Muscle of arm (tissue), 1 donor: ENCODE measurements at regions not wholly inside any gene's neighbourhood (a gene's known extent, or its start where the extent isn't known, plus 50 kb on each side); places are given as distances from the start of the nearest gene placed in this dataset.

Experiments used
- DNase-seq: peaks from one replicate; pipeline ENCODE4 v3.0.0-alpha.2; 2013

- no peak for DNase-seq
Observed at GRCh38 chr6:77979204-77979603, 326.4 kb downstream of the MEI4 start.

GRCh38 chr6:77986380-77987034 is 333.7 kb downstream of the MEI4 start:
- DNase-seq, result no peak

GRCh38 chr6:77987035-77987384 is 334.2 kb downstream of the MEI4 start:
- no peak for DNase-seq

- no peak for DNase-seq
Observed at GRCh38 chr6:78010130-78010529, 357.3 kb downstream of the MEI4 start.

GRCh38 chr6:78020586-78020985 is 367.7 kb downstream of the MEI4 start:
- no peak for DNase-seq

GRCh38 chr6:78025502-78025901 is 372.7 kb downstream of the MEI4 start:
- no peak for DNase-seq

GRCh38 chr6:78031228-78031627 is 378.4 kb downstream of the MEI4 start:
- DNase-seq, result no peak

- DNase-seq, result no peak
Observed at GRCh38 chr6:78059171-78059570, 406.3 kb downstream of the MEI4 start.

- DNase-seq, result no peak
Observed at GRCh38 chr6:78062993-78063392, 410.2 kb downstream of the MEI4 start.

GRCh38 chr6:78076371-78076770 is 423.5 kb downstream of the MEI4 start:
- DNase-seq, result no peak

GRCh38 chr6:78089531-78089930 is 436.7 kb downstream of the MEI4 start:
- no peak for DNase-seq

GRCh38 chr6:78093906-78094305 is 441.1 kb downstream of the MEI4 start:
- DNase-seq, result no peak

GRCh38 chr6:78101387-78101786 is 448.5 kb downstream of the MEI4 start:
- DNase-seq, result no peak

- no peak for DNase-seq
Observed at GRCh38 chr6:78110641-78111040, 457.8 kb downstream of the MEI4 start.

- no peak for DNase-seq
Observed at GRCh38 chr6:78117966-78118365, 465.1 kb downstream of the MEI4 start.

GRCh38 chr6:78131521-78131920 is 478.7 kb downstream of the MEI4 start:
- DNase-seq, result no peak

GRCh38 chr6:78132671-78133410 is 480.0 kb downstream of the MEI4 start:
- DNase-seq, result no peak

GRCh38 chr6:78150425-78150824 is 497.6 kb downstream of the MEI4 start:
- DNase-seq, result no peak

- no peak for DNase-seq
Observed at GRCh38 chr6:78153976-78154375, 501.1 kb downstream of the MEI4 start.

GRCh38 chr6:78157606-78158005 is 504.8 kb downstream of the MEI4 start:
- no peak for DNase-seq

GRCh38 chr6:78188891-78189290 is 536.1 kb downstream of the MEI4 start:
- DNase-seq, result no peak

- DNase-seq, result no peak
Observed at GRCh38 chr6:78192057-78192456, 539.2 kb downstream of the MEI4 start.

GRCh38 chr6:78199044-78199443 is 546.2 kb downstream of the MEI4 start:
- DNase-seq, result no peak

- DNase-seq, result no peak
Observed at GRCh38 chr6:78222226-78222625, 569.4 kb downstream of the MEI4 start.
